ES-I3 (cell line): ENCODE measurements at regions not wholly inside any gene's neighbourhood (a gene's known extent, or its start where the extent isn't known, plus 50 kb on each side); places are given as distances from the start of the nearest gene placed in this dataset.

Source experiments
- H3K36me3 ChIP-seq: 2 replicates; pipeline ENCODE4 v1.6.1; 2013; ENCODE audit warnings: mild to moderate bottlenecking, low read length, control low read depth, moderate library complexity; ENCODE audit not compliant: insufficient read depth
- H3K4me1 ChIP-seq: 2 replicates; pipeline ENCODE4 v1.6.1; 2013; ENCODE audit warnings: mild to moderate bottlenecking, control low read depth, low read length; ENCODE audit not compliant: insufficient read depth
- H3K9ac ChIP-seq: 2 replicates; pipeline ENCODE4 v1.6.1; 2013; ENCODE audit warnings: low read depth, mild to moderate bottlenecking, low read length, moderate library complexity
- H3K9me3 ChIP-seq: 2 replicates; pipeline ENCODE4 v1.6.1; 2013; ENCODE audit warnings: mild to moderate bottlenecking, low read length, moderate library complexity; ENCODE audit not compliant: control insufficient read depth, insufficient read depth

DNA sequence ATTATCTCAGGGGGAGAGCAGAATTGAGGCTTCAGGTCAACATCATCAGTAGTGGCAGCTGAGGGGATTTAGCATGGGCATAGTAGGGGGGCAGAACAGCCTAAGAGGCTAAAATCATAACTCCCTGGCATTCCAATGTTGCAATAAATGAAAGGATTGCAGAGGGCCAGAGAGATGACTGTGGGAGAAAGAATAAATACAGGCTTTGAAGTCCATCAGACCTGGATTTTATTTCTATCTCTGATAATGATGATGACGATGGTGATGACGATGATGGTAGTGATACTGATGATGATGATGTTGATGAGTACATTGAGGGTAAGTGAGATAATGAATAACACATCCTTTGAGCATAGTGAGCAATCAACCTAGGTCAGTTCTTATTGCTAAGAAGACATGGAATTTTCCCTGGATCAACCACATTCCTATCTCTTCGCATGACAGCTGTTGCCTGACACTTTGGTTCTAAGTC is 107.4 kb upstream of the CDH11 start:
- peaks cover 6% of the 10 kb centered on the region for H3K4me1 ChIP-seq
- H3K9me3 ChIP-seq, result no peaks in the 10 kb centered on the region
- H3K9ac ChIP-seq, result no peak overlapping the region
- H3K36me3 ChIP-seq, result peaks cover 14% of the 10 kb centered on the region; the same call in 1 of the 2 replicates

DNA sequence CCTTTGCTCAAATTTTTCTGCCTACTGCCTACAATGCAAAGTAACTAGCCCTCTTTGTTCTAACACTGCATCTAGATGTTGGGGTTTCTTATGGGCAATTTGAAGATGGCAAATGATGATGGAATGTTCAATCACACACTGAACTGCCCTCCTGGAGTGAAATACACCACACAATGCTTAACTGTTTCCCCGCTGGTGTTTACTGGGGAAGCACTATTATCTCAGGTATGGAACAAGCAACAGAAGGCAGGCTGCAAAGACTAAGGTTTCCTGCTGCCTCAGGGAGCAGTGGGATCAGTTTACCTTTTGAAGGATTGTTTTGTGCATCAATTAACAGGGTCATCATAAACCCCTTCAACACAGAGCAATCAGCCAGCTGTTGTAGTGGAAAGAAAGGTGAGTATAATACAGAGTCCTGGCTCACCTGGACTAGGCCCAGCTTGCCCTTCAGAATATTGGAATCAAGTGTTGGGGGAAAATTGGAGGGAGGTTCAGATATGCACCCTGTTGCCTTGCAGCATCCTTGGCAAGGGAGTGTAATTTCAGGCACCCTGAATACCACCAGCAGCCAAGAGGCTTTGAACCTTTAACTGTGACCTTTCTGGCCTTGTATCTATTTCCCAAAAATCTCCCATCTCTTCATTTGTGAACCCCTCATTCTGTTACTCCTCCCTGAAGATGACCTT is 105.4 kb upstream of the CDH11 start:
- Histone ChIP-seq H3K9ac (no peak overlapping the region), H3K4me1 (peaks cover 13% of the 10 kb centered on the region), H3K9me3 (no peaks in the 10 kb centered on the region), H3K36me3 (peaks cover 14% of the 10 kb centered on the region; the same call in 1 of the 2 replicates)

DNA sequence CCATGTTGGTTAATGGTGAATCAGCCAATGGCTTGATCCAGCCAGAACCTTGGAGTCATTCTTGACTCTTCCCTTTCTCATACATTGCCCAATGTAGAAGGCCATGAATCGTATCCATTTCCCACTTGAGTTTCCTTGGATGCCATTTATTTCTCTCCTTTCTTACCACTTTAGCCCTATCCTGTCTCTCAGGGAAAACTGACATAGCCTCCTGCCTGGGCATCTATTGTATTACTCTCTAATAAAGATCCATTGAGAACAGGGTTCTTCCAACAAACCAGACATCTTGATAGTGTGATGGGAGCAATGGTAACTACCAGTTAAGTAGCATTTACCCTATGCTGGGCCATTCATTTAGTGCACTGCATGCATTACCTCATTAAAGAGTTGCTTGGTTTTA is 104.2 kb upstream of the CDH11 start:
- no peak overlapping the region for H3K9ac ChIP-seq
- H3K36me3 ChIP-seq, result peaks cover 14% of the 10 kb centered on the region; the same call in 1 of the 2 replicates
- peaks cover 13% of the 10 kb centered on the region for H3K4me1 ChIP-seq
- no peaks in the 10 kb centered on the region for H3K9me3 ChIP-seq

DNA sequence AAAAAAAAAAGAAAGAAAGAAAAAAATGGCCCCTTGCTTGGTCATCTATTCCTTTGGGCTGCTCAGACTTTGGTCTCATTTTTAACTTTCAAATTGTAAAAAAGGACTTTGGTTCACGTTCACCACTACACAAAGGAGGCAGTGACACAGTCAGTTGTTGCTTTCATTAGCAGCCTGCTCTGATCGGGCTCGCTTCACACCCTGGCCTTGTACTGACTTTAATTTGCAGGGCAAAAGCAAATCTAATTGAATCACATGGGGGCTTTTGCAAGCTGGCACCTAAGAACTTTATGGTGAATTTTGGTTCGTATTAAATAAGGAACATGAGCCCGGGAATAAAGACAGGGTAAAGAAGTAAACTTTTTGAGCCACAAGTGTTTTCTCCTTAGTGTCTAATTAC is 103.6 kb upstream of the CDH11 start:
- Histone ChIP-seq H3K9me3 (no peaks in the 10 kb centered on the region), H3K36me3 (peaks cover 14% of the 10 kb centered on the region; the same call in 1 of the 2 replicates), H3K9ac (no peak overlapping the region), H3K4me1 (peaks cover 13% of the 10 kb centered on the region)

DNA sequence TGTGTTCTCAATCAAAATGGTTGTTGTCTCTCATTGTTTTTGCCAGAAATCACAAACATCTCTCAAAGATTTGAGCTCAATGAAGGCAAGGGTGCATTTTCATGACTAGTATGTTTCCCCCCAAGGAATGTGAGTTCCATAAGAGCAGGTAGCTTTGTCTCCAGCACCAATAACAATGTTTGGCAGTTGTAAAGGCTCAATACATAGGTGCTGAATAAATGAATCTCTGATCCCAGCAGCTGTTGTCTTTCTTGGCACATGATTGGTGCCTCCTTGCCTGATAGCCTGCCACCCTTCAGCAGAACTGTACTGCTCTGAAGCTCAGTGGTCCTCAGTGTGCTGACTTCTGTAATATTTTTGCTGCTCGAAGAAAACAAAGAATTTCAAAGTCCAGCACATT is 103.1 kb upstream of the CDH11 start:
- H3K4me1 ChIP-seq, result peaks cover 14% of the 10 kb centered on the region
- H3K9me3 ChIP-seq, result no peaks in the 10 kb centered on the region
- H3K9ac ChIP-seq, result no peak overlapping the region
- H3K36me3 ChIP-seq, result peaks cover 14% of the 10 kb centered on the region; the same call in 1 of the 2 replicates

DNA sequence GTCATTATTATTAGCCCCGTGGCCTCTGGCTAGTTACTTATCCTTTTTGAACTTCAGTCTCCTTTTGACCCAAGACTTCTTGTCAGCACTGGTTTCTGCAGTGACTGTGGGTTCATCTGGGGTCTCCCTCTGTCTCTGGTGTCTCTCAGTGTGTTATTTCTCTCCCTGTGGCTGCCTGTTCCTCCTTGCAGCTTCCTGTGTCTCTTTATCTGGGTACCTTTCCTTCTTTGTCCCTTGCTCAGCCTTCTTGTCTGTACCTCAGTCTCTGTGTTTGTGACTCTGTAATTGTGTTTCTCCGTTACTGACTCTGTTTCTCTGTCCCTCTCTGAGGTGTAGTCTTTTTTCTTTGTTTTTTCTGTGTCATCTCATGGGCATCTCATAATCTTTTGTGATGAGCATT is 102.6 kb upstream of the CDH11 start:
- H3K9me3 ChIP-seq, result no peaks in the 10 kb centered on the region
- peaks cover 18% of the 10 kb centered on the region for H3K4me1 ChIP-seq
- H3K36me3 ChIP-seq, result peaks cover 14% of the 10 kb centered on the region; the same call in 1 of the 2 replicates
- H3K9ac ChIP-seq, result no peak overlapping the region

DNA sequence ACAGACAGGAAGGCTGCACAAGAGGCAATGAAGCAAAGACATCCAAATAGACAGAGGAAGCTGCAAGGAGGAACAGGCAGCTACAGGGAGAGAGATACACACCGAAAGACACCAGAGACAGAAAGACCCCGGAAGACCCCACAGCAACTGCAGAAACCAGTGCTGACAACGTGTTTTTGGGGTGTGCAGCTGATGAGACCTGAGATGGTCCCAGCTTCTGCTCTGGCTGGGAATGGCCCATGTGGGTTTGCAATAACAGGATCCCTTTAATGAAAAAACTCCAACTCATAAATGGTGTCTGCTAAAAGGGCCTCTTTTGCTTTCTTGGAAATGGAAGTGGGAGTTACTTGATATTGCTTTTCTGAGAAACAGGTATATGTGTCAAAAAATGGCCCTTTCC is 101.5 kb upstream of the CDH11 start:
- no peak overlapping the region for H3K9ac ChIP-seq
- H3K36me3 ChIP-seq, result peaks cover 4% of the 10 kb centered on the region; the same call in 1 of the 2 replicates
- peaks cover 12% of the 10 kb centered on the region for H3K4me1 ChIP-seq
- no peaks in the 10 kb centered on the region; the same call in 1 of the 2 replicates for H3K9me3 ChIP-seq

DNA sequence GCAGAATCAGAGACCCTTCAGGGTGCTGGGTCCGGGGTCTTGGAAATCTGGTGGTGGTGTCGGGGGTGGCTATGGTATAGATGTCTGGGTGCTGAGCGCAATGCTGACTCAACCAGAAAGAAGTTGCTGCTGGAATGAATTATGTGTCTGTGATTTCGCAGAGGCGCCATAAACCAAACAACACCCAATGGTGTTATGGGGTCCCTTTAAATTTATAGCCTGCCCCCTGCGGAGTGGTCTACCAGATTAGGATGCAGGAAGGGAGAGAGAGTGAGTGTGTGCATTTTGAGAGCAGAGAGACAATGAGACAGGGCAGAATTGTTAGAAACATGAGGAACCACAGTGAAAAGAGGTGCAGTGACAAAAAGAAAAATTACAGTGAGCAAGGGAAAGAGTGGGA is 100.7 kb upstream of the CDH11 start:
- H3K9me3 ChIP-seq, result no peaks in the 10 kb centered on the region; the same call in 1 of the 2 replicates
- H3K36me3 ChIP-seq, result no peaks in the 10 kb centered on the region
- H3K9ac ChIP-seq, result no peak overlapping the region
- H3K4me1 ChIP-seq, result peaks cover 12% of the 10 kb centered on the region

DNA sequence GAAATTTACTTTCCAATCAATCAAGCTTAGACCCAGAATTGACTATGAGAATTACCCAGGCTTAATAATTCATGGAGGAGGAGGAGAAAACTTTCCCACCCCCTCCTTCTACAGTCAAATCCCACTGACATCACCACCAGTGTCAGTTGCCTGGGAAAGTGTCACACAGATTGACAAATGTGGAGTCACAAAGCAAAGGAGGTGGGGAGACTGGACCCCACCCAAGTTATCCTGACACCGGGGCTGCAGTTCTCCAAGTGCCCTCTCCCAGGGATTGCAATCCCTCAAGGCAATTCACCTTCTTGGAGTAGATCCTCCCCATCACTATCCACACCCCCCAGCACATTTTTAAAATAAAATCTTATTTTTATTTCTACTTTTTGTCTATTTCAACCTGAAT is 100.2 kb upstream of the CDH11 start:
- H3K36me3 ChIP-seq, result no peaks in the 10 kb centered on the region
- no peaks in the 10 kb centered on the region; the same call in 1 of the 2 replicates for H3K9me3 ChIP-seq
- H3K9ac ChIP-seq, result no peak overlapping the region
- H3K4me1 ChIP-seq, result peaks cover 12% of the 10 kb centered on the region

DNA sequence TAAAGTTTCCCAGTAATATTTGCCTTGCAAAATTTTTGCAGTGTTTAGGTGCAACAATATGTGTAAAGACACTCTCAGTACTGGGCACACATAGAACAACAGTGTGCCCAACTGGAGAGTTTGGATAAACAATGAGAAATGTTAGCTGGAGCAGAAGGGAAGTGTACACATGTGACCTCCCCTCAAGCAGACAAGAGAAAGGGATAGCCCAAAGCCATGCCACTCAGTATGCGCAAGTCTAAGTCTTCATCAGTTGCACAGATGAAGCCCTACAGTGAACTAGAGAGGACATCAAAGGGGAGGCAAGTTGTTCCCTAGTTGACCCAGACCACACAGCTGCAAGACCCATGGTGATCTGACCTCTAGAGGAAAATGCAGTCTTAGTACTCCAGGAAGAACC is 97.9 kb upstream of the CDH11 start:
- Histone ChIP-seq H3K4me1 (peaks cover 12% of the 10 kb centered on the region), H3K9ac (no peak overlapping the region), H3K9me3 (no peaks in the 10 kb centered on the region; the same call in 1 of the 2 replicates), H3K36me3 (no peaks in the 10 kb centered on the region)

DNA sequence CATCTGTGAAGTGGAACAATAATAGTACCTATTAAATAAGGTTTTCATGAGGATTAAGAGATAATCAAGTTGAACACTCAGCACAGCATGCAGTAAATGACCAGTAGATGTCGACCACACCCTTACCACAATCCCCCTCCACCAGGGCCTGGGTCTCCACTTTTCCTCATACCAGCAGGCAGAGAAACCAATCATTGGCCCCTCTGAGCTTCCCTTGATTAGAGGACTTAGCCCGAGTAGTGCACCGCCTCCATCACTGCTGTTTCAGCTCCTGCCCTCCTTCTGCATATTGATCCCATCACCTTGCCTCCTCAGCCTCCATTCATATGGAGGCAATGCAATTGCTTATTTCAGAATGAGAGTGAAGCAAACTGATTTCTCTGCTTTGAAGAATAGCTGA is 96.5 kb upstream of the CDH11 start:
- Histone ChIP-seq H3K4me1 (peaks cover 6% of the 10 kb centered on the region), H3K9me3 (no peaks in the 10 kb centered on the region; the same call in 1 of the 2 replicates), H3K36me3 (no peaks in the 10 kb centered on the region), H3K9ac (no peak overlapping the region)

DNA sequence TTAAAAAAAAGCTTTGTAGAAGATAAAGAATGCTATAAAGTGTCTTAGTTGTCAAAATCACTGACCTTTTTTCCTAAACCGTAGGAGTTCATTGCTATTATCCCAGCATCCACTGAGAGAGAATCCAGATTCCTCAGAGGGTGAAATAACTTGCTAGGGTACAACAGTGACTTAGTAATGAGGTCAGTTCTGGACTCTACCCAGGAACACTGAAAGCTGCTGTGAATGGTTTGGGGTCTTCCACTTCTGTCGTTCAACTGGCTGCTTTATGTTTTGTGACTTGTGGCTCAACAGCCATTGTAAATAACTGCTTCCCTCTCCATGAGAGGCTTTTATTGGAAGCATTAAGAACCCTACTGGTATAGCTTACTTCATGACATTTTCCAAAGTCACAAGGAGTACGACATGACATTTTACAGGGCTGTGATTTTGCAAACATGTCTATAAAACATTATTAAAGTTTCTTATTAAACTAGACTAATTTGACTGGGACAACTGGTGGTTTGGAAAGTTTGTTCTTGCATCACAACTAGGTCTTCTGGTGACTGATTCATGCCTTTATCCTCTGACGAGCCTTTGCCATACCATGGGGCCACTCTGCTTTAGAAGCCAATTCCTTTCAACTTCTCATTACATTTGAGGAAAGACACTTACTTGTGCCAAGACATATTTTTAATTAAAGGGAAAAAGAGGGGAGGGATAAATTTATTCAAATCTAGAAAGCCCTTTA is 92.2 kb upstream of the CDH11 start:
- no peaks in the 10 kb centered on the region; the same call in 1 of the 2 replicates for H3K9me3 ChIP-seq
- no peaks in the 10 kb centered on the region for H3K4me1 ChIP-seq
- no peaks in the 10 kb centered on the region for H3K36me3 ChIP-seq
- H3K9ac ChIP-seq, result no peak overlapping the region

DNA sequence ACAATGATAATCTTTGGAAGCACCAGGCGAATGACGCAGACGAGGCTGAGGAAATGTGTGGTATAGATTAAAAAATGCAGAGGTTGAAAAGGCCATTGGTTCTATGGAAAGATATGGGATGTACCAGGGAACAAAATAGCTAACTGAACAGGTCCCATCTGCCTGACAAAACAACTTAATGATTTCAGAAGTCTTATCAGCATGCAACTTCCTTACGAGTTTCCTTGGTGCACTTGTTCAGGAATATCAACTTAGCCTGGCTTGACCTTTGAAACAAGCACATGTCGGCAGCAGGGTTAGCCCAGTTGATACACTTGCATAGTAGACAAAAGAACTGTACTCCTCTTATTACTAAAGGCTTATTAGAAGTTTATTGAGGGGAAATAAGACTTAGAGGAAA is 90.9 kb upstream of the CDH11 start:
- Histone ChIP-seq H3K9ac (no peak overlapping the region), H3K4me1 (no peaks in the 10 kb centered on the region), H3K9me3 (no peaks in the 10 kb centered on the region), H3K36me3 (no peaks in the 10 kb centered on the region)

DNA sequence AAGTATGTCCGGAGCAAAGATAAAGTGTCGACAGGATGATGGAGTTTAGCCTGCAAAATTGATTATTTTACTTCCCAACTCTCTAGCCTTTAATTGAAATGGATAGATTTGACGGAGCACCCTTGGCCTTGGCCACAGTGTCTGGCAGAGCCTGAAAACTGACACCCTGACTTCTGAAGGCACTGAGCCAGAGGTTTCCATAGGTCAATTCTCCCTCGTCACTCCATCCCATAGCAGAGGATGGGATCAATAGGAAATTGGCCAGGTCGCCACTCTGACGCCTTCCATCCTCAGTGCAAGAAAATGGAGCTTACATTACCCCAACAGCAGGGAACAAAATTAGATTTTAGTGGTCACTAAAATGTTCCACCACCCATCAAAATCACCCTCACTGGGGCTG is 90.4 kb upstream of the CDH11 start:
- H3K36me3 ChIP-seq, result no peaks in the 10 kb centered on the region
- no peaks in the 10 kb centered on the region for H3K4me1 ChIP-seq
- H3K9me3 ChIP-seq, result no peaks in the 10 kb centered on the region
- H3K9ac ChIP-seq, result no peak overlapping the region

DNA sequence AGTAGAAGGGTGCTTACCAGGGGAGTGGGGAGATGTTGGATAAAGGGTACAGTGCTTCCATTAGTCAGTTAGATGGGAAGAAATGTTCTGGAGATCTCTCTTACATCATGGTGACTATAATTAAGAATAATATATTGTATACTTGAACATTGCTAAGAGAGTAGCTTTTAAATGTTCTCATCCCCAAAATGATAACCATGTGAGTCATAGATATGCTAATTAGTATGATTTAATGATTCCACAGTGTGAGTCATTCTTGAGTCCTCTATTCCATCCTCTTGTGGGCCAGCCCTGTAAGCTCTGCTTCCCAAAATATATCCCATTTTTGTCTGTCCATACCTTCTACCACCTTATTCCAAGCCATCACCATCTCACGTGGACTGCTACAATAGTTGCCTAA is 80.6 kb upstream of the CDH11 start:
- H3K4me1 ChIP-seq, result no peaks in the 10 kb centered on the region
- H3K9me3 ChIP-seq, result no peaks in the 10 kb centered on the region
- no peak overlapping the region for H3K9ac ChIP-seq
- H3K36me3 ChIP-seq, result no peaks in the 10 kb centered on the region
